Iris pigment epithelial cell (primary cell): ENCODE measurements at regions not wholly inside any gene's neighbourhood (a gene's known extent, or its start where the extent isn't known, plus 50 kb on each side); places are given as distances from the start of the nearest gene placed in this dataset.

Source experiments
- DNase-seq: peaks from one replicate; pipeline ENCODE4 v3.0.0-alpha.2; 2011; ENCODE audit warnings: low read depth

DNA sequence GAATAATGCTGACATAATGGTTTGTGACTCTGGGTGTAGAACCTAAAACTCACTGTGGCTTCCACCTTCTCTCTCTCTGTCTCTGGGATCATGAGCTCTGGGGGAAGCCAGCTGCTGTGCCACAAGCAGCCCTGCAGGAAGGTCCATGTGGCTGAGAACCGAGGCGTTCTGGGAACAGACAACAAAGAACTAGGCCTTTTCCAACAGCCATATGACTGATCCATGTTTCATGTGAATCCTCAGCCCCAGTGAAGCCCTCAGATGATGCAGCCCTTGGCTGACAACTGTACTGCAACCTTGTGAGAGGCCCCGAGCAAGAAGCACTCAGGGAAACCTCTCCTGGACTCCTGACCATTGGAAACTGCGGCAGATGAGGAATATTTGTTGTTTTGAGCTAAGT lies 56.6 kb downstream of the HLA-G start:
- no peak for DNase-seq

DNA sequence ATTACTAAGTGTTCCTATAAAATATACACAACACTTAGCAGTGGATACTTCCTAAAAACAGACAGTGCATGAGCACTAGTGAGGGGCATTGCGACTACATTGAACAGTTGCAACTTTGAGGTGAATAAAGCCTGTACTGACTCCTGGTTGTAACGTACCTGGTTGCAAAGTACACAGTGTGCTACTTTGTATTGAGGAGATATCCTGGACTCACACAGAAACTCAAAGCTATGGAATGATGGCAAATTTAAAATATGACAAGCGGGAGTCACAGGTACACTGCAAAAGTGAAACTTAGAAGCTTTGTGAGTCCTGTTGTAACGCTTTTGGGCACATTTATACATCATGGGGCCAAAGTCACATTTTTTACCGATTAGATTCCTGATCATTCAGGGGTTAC lies 55.6 kb upstream of the HLA-A start:
- DNase-seq: no peak

DNA sequence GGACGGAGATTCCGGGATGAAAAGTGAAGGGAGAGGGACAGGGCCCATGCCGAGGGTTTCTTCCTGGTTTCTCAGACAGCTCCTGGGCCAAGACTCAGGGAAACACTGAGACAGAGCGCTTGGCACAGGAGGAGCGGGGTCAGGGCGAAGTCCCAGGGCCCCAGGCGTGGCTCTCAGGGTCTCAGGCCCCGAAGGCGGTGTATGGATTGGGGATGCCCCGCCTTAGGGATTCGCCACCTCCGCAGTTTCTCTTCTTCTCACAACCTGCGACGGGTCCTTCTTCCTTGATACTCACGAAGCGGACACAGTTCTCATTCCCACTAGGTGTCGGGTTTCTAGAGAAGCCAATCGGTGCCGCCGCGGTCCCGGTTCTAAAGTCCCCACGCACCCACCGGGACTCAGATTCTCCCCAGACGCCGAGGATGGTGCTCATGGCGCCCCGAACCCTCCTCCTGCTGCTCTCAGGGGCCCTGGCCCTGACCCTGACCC lies 55.0 kb upstream of the HLA-A start:
- peak; percentile 13 for DNase-seq

DNA sequence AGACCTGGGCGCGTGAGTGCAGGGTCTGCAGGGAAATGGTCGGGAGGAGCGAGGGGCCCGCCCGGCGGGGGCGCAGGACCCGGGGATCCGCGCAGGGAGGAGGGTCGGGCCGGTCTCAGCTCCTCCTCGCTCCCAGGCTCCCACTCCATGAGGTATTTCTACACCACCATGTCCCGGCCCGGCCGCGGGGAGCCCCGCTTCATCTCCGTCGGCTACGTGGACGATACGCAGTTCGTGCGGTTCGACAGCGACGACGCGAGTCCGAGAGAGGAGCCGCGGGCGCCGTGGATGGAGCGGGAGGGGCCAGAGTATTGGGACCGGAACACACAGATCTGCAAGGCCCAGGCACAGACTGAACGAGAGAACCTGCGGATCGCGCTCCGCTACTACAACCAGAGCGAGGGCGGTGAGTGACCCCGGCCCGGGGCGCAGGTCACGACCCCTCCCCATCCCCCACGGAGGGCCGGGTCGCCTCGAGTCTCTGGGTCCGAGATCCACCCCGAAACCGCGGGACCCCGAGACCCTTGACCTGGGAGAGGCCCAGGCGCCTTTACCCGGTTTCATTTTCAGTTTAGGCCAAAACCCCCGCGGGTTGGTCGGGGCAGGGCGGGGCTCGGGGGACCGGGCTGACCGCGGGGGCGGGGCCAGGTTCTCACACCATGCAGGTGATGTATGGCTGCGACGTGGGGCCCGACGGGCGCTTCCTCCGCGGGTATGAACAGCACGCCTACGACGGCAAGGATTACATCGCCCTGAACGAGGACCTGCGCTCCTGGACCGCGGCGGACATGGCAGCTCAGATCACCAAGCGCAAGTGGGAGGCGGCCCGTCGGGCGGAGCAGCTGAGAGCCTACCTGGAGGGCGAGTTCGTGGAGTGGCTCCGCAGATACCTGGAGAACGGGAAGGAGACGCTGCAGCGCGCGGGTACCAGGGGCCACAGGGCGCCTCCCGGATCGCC lies 54.2 kb upstream of the HLA-A start:
- no peak for DNase-seq
